ENCODE measurements at regions not wholly inside any gene's neighbourhood (a gene's known extent, or its start where the extent isn't known, plus 50 kb on each side); places are given as distances from the start of the nearest gene placed in this dataset.
A peak's percentile ranks its signal among the peaks of the same experiment; 100 is the strongest.

DNA sequence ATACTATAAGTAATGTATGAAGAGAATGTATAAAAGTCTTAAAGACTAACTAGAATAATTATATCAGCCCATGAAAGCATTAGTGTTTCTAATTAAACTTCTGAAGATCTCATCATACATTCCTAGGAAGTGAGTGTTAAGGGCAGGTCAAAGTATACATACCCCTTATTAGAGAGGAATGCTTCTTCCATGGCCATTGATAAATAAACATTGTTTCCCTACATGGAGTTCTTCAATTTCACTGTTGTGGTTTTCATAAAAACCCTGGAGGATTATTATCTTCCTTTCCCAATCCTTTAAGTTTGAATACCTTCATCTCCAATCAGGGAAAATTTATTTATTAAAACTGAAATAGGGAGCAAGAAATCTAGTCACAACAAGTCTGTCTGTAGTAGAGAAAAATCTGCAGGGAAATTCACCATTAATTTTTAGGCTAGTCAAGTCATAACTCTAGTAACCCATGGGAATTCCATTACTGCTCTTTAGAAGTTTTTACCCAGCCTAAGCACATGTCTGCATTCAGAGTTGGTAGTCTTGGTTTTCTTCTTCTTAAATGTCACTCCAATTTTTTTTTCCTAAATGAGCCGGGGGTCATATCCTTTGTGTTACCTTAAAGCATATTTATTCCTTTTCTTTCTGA, 147.0 kb downstream of the TNFSF18 start:
- H3K27me3 Mint-ChIP-seq = no peaks in the 10 kb centered on the region
- H3K4me1 Mint-ChIP-seq (ENCODE audit: low read depth) = peaks cover 49% of the 10 kb centered on the region
- CTCF ChIA-PET = no interaction called here
- H3K4me3 Mint-ChIP-seq = no peak overlapping the region
- POLR2A ChIA-PET = interaction anchor here (0.9 kb wide), 1 partner anchor 86 kb away, joined by 3 read pairs; no protein-coding TSS in a partner anchor
- TF ChIP-seq, protein P1, sequence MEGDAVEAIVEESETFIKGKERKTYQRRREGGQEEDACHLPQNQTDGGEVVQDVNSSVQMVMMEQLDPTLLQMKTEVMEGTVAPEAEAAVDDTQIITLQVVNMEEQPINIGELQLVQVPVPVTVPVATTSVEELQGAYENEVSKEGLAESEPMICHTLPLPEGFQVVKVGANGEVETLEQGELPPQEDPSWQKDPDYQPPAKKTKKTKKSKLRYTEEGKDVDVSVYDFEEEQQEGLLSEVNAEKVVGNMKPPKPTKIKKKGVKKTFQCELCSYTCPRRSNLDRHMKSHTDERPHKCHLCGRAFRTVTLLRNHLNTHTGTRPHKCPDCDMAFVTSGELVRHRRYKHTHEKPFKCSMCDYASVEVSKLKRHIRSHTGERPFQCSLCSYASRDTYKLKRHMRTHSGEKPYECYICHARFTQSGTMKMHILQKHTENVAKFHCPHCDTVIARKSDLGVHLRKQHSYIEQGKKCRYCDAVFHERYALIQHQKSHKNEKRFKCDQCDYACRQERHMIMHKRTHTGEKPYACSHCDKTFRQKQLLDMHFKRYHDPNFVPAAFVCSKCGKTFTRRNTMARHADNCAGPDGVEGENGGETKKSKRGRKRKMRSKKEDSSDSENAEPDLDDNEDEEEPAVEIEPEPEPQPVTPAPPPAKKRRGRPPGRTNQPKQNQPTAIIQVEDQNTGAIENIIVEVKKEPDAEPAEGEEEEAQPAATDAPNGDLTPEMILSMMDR (IDR thresholded peaks at IDR 0.05) = no peak
- H3K36me3 Mint-ChIP-seq (ENCODE audit: low read depth) = no peaks in the 10 kb centered on the region
- intact Hi-C loops (cut with micrococcal nuclease) = no loop called here
- no peak overlapping the region for H3K27ac Mint-ChIP-seq
- ATAC-seq (no peak), DNase-seq (no peak)
- peaks cover 9% of the 10 kb centered on the region for H3K9me3 Mint-ChIP-seq

DNA sequence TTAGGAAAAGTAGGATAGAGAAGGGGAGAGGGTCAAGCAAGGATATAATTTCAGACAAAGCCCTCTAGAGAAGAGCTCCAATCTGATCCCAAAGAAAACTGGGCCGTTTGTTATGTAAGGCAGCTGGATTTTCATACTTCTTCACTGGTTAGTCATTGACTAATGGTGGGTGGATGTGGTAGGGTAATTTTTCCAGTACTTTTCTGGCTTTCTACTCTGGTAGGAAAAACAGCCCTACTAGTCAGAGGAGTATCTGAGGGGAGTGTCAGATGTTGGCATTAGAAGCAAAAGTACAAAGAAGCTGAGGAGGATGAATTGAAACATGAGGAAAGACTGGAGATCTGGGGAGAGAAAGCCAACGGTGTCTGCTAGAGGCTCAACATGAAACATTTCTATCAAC, 145.3 kb downstream of the TNFSF18 start:
- ChIA-PET POLR2A (interaction anchor here (0.7 to 1.0 kb wide), 2 partner anchors 10 to 12 kb away, joined by 3 to 5 read pairs; no protein-coding TSS in a partner anchor), CTCF (interaction anchor here (2.0 kb wide), 1 partner anchor 160 kb away, joined by 5 read pairs; no protein-coding TSS in a partner anchor)
- ATAC-seq = no peak
- TF ChIP-seq, protein P1 (IDR thresholded peaks at IDR 0.05) = no peak
- Mint-ChIP-seq H3K4me3 (no peak overlapping the region), H3K27me3 (no peaks in the 10 kb centered on the region), H3K36me3 (ENCODE audit: low read depth) (no peaks in the 10 kb centered on the region), H3K9me3 (peaks cover 9% of the 10 kb centered on the region), H3K4me1 (ENCODE audit: low read depth) (peaks cover 37% of the 10 kb centered on the region), H3K27ac (no peak overlapping the region)
- no peak for DNase-seq
- intact Hi-C loops (cut with micrococcal nuclease) = no loop called here

DNA sequence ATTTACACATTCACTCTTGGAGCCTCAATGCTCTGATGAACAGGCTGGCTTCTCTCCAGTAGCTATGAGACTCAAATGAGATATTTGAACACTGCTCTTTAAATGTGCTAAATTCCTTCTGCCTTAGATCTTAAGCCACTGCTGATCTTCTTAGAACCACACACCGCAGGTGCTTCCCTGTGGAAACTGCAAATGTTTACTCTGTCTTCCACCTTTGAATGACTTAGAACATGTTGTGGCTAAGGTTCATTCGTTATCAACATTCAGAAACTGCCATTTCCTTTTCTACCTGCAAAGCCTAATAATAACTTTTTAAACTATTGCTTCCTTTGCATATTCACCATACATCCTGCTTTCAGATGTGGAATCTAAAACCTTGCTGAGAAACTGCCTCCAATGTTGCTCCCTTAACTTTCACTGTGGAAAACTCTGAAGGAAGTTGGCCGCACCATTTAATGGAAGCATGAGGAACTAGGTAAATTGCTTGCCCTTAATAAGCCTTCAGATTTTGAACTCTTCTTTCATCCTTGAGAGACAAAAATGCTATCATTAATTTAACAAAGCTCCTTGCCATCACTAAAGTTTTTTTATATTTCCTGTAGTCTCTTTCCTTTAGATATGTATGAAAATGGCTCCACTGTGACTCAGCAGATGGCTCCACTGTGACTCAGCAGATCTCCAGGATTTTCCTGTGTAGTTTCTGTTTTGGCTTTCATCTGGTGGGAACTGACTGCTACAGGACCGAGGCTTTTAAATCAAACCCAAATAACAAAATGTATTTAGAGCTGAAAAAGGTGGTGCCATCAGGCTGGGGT, 143.8 kb downstream of the TNFSF18 start:
- peak; percentile 39 for DNase-seq
- POLR2A ChIA-PET = interaction anchor here (0.6 to 1.2 kb wide), 3 partner anchors 12 to 157 kb away, joined by 3 read pairs; no protein-coding TSS in a partner anchor
- CTCF ChIA-PET = interaction anchor here (1.1 to 2.0 kb wide), 3 partner anchors 9 to 162 kb away, joined by 3 to 5 read pairs (median 3); no protein-coding TSS in a partner anchor
- intact Hi-C loops (cut with micrococcal nuclease) = no loop called here
- ATAC-seq = no peak
- H3K27me3 Mint-ChIP-seq = no peaks in the 10 kb centered on the region
- peaks cover 9% of the 10 kb centered on the region for H3K9me3 Mint-ChIP-seq
- TF ChIP-seq, protein P1 (IDR thresholded peaks at IDR 0.05) = no peak
- peaks cover 29% of the 10 kb centered on the region for H3K4me1 Mint-ChIP-seq (ENCODE audit: low read depth)
- H3K27ac Mint-ChIP-seq = peak overlapping the region; percentile 20
- H3K4me3 Mint-ChIP-seq = no peak overlapping the region
- H3K36me3 Mint-ChIP-seq (ENCODE audit: low read depth) = no peaks in the 10 kb centered on the region

DNA sequence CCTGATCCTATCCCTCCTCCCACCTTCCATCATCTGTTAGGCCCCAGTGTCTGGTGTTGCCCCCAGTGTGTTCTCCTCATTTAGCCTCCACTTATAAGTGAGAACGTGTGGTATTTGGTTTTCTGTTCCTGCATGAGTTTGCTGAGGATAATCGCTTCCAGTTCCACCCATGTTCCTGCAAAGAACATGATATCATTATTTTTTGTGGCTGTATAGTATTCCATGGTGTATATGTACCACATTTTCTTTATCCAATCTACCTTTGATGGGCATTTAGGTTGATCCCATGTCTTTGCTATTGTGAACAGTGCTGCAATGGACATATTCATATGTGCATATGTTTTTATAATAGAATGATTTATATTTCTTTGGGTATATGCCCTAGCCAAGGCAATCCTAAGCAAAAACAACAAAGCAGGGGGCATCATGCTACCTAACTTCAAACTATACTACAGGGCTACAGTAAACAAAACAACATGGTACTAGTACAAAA, 142.9 kb downstream of the TNFSF18 start:
- ATAC-seq (no peak), DNase-seq (no peak)
- TF ChIP-seq, protein P1 (IDR thresholded peaks at IDR 0.05) = no peak
- CTCF ChIA-PET = interaction anchor here (1.1 kb wide), 1 partner anchor 163 kb away, joined by 3 read pairs; no protein-coding TSS in a partner anchor
- H3K4me3 Mint-ChIP-seq = no peak overlapping the region
- peaks cover 2% of the 10 kb centered on the region for H3K36me3 Mint-ChIP-seq (ENCODE audit: low read depth)
- H3K9me3 Mint-ChIP-seq = peaks cover 12% of the 10 kb centered on the region
- H3K27ac Mint-ChIP-seq = no peak overlapping the region
- peaks cover 24% of the 10 kb centered on the region for H3K4me1 Mint-ChIP-seq (ENCODE audit: low read depth)
- POLR2A ChIA-PET = interaction anchor here (0.6 kb wide), 1 partner anchor 158 kb away, joined by 3 read pairs; no protein-coding TSS in a partner anchor
- no peaks in the 10 kb centered on the region for H3K27me3 Mint-ChIP-seq
- intact Hi-C loops (cut with micrococcal nuclease) = no loop called here
